ENCODE measurements at regions not wholly inside any gene's neighbourhood (a gene's known extent, or its start where the extent isn't known, plus 50 kb on each side); places are given as distances from the start of the nearest gene placed in this dataset.
"Not testable (repeated sequence)": the region's sequence is repeated elsewhere in the genome, so short reads cannot be mapped to it uniquely, and the experiment has no call there.

DNA sequence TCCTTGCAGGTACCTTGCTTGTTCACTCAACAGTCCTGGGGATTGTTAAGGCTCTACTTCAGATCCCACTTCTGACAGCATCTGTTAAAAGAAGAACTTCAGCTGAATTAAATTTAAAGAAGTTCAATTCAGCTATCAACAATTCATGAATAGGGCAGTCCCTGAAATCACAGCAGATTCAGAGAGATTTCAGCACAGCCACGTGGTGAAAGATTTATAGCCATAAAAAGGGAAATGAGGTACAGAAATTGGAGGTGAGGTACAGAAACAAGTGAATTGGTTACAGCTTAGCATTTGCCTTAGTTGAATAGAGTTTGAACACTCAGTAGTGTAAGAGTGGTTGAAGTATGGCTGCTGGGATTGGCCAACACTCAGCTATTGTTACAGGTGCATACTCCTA lies 1653.3 kb upstream of the DEFB115 start:
- TF ChIP-seq, protein P1, sequence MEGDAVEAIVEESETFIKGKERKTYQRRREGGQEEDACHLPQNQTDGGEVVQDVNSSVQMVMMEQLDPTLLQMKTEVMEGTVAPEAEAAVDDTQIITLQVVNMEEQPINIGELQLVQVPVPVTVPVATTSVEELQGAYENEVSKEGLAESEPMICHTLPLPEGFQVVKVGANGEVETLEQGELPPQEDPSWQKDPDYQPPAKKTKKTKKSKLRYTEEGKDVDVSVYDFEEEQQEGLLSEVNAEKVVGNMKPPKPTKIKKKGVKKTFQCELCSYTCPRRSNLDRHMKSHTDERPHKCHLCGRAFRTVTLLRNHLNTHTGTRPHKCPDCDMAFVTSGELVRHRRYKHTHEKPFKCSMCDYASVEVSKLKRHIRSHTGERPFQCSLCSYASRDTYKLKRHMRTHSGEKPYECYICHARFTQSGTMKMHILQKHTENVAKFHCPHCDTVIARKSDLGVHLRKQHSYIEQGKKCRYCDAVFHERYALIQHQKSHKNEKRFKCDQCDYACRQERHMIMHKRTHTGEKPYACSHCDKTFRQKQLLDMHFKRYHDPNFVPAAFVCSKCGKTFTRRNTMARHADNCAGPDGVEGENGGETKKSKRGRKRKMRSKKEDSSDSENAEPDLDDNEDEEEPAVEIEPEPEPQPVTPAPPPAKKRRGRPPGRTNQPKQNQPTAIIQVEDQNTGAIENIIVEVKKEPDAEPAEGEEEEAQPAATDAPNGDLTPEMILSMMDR (conservative IDR thresholded peaks at IDR 0.05; ENCODE audit: low read depth in 2 of 2): not testable (repeated sequence)
- not testable (repeated sequence) for TF ChIP-seq EZH2 (IDR thresholded peaks at IDR 0.05; ENCODE audit: low read depth, unreplicated experiment); ZNF331 (CRISPR knock-in tag; IDR thresholded peaks at IDR 0.05; ENCODE audit: low read depth); EZH2phosphoT487 (IDR thresholded peaks at IDR 0.05; ENCODE audit: unreplicated experiment); JUNB (IDR thresholded peaks at IDR 0.05; ENCODE audit: unreplicated experiment); POLR2AphosphoS5 (IDR thresholded peaks at IDR 0.05; ENCODE audit: low read depth); CREB1 (CRISPR knock-in tag; IDR thresholded peaks at IDR 0.05; ENCODE audit: low read depth); NANOG (IDR thresholded peaks at IDR 0.05; ENCODE audit: borderline replicate concordance)
- TF ChIP-seq, protein P2, sequence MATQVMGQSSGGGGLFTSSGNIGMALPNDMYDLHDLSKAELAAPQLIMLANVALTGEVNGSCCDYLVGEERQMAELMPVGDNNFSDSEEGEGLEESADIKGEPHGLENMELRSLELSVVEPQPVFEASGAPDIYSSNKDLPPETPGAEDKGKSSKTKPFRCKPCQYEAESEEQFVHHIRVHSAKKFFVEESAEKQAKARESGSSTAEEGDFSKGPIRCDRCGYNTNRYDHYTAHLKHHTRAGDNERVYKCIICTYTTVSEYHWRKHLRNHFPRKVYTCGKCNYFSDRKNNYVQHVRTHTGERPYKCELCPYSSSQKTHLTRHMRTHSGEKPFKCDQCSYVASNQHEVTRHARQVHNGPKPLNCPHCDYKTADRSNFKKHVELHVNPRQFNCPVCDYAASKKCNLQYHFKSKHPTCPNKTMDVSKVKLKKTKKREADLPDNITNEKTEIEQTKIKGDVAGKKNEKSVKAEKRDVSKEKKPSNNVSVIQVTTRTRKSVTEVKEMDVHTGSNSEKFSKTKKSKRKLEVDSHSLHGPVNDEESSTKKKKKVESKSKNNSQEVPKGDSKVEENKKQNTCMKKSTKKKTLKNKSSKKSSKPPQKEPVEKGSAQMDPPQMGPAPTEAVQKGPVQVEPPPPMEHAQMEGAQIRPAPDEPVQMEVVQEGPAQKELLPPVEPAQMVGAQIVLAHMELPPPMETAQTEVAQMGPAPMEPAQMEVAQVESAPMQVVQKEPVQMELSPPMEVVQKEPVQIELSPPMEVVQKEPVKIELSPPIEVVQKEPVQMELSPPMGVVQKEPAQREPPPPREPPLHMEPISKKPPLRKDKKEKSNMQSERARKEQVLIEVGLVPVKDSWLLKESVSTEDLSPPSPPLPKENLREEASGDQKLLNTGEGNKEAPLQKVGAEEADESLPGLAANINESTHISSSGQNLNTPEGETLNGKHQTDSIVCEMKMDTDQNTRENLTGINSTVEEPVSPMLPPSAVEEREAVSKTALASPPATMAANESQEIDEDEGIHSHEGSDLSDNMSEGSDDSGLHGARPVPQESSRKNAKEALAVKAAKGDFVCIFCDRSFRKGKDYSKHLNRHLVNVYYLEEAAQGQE (IDR thresholded peaks at IDR 0.05; ENCODE audit: unreplicated experiment): not testable (repeated sequence)
- TF ChIP-seq, protein P3, sequence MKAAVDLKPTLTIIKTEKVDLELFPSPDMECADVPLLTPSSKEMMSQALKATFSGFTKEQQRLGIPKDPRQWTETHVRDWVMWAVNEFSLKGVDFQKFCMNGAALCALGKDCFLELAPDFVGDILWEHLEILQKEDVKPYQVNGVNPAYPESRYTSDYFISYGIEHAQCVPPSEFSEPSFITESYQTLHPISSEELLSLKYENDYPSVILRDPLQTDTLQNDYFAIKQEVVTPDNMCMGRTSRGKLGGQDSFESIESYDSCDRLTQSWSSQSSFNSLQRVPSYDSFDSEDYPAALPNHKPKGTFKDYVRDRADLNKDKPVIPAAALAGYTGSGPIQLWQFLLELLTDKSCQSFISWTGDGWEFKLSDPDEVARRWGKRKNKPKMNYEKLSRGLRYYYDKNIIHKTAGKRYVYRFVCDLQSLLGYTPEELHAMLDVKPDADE (IDR thresholded peaks at IDR 0.05): not testable (repeated sequence)
